HepG2 (cell line): ENCODE measurements at regions not wholly inside any gene's neighbourhood (a gene's known extent, or its start where the extent isn't known, plus 50 kb on each side); places are given as distances from the start of the nearest gene placed in this dataset.

ENCODE experiments used
- CHD4 ChIP-seq: fragments of 200-600 bp; sonication (generic); IDR thresholded peaks from 2 replicates; pipeline ENCODE4 v1.7.0; 2017; ENCODE audit warnings: mild to moderate bottlenecking, low read length, borderline replicate concordance
- DNMT1 ChIP-seq: sonication (generic); formaldehyde crosslinking; IDR thresholded peaks from 2 replicates; pipeline ENCODE4 v1.5.1; 2020; ENCODE audit warnings: mild to moderate bottlenecking, missing genetic modification reagents
- EZH2 ChIP-seq: conservative IDR thresholded peaks from 2 replicates; pipeline ENCODE4 v1.6.1; 2012; ENCODE audit warnings: mild to moderate bottlenecking, low read depth, low read length, moderate library complexity
- HNF4A ChIP-seq: sonication (generic); formaldehyde crosslinking; IDR thresholded peaks from 2 replicates; pipeline ENCODE4 v1.4.0; 2020; ENCODE audit warnings: missing genetic modification reagents
- RAD21 ChIP-seq: fragments of 450-650 bp; formaldehyde crosslinking; IDR thresholded peaks from 2 replicates; pipeline ENCODE4 v1.5.0; 2020; ENCODE audit warnings: mild to moderate bottlenecking
- ZNF773 ChIP-seq: sonication (generic); formaldehyde crosslinking; IDR thresholded peaks from 2 replicates; pipeline ENCODE4 v1.4.0; 2020; ENCODE audit warnings: missing genetic modification reagents, borderline replicate concordance
- TF ChIP-seq, protein P1 (sequence below): sonication (generic); formaldehyde crosslinking; IDR thresholded peaks from 2 replicates; pipeline ENCODE4 v1.5.0; 2020; ENCODE audit warnings: mild to moderate bottlenecking, missing genetic modification reagents, moderate library complexity
- TF ChIP-seq, protein P2 (sequence below), 2 experiments: IDR thresholded peaks; 2 replicates each; pipeline ENCODE4 v1.6.1; 2011 to 2012; ENCODE audit warnings: low read length in 2 of 2, borderline replicate concordance in 1 of 2, low read depth in 1 of 2, mild to moderate bottlenecking in 1 of 2, moderate library complexity in 1 of 2
- TF ChIP-seq, protein P3 (sequence below): fragments of 450-650 bp; IDR thresholded peaks from 2 replicates; pipeline ENCODE4 v1.6.1; 2017; ENCODE audit warnings: mild to moderate bottlenecking

DNA sequence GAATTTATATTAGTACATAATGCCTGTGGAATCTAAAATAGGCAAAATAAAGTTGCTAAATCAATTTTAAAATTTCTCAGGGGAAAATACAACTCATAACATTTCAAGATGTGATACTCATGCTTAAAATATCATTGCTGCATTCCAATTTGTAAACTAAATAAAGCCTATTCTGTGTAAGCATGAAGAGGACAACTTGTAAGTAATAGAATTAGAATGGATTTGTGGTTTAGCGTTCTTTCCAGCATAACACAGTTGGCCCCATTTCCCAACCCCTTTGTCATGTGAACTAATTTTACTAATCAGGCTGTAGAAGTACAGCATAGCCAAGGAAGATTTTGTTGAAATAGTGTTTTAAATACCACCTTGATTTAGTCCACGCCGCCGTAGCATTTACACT, 437.2 kb downstream of the SI start:
- TF ChIP-seq, protein P1, sequence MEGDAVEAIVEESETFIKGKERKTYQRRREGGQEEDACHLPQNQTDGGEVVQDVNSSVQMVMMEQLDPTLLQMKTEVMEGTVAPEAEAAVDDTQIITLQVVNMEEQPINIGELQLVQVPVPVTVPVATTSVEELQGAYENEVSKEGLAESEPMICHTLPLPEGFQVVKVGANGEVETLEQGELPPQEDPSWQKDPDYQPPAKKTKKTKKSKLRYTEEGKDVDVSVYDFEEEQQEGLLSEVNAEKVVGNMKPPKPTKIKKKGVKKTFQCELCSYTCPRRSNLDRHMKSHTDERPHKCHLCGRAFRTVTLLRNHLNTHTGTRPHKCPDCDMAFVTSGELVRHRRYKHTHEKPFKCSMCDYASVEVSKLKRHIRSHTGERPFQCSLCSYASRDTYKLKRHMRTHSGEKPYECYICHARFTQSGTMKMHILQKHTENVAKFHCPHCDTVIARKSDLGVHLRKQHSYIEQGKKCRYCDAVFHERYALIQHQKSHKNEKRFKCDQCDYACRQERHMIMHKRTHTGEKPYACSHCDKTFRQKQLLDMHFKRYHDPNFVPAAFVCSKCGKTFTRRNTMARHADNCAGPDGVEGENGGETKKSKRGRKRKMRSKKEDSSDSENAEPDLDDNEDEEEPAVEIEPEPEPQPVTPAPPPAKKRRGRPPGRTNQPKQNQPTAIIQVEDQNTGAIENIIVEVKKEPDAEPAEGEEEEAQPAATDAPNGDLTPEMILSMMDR (CRISPR knock-in tag) = no peak
- TF ChIP-seq, protein P2, sequence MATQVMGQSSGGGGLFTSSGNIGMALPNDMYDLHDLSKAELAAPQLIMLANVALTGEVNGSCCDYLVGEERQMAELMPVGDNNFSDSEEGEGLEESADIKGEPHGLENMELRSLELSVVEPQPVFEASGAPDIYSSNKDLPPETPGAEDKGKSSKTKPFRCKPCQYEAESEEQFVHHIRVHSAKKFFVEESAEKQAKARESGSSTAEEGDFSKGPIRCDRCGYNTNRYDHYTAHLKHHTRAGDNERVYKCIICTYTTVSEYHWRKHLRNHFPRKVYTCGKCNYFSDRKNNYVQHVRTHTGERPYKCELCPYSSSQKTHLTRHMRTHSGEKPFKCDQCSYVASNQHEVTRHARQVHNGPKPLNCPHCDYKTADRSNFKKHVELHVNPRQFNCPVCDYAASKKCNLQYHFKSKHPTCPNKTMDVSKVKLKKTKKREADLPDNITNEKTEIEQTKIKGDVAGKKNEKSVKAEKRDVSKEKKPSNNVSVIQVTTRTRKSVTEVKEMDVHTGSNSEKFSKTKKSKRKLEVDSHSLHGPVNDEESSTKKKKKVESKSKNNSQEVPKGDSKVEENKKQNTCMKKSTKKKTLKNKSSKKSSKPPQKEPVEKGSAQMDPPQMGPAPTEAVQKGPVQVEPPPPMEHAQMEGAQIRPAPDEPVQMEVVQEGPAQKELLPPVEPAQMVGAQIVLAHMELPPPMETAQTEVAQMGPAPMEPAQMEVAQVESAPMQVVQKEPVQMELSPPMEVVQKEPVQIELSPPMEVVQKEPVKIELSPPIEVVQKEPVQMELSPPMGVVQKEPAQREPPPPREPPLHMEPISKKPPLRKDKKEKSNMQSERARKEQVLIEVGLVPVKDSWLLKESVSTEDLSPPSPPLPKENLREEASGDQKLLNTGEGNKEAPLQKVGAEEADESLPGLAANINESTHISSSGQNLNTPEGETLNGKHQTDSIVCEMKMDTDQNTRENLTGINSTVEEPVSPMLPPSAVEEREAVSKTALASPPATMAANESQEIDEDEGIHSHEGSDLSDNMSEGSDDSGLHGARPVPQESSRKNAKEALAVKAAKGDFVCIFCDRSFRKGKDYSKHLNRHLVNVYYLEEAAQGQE (IDR thresholded peaks at IDR 0.05; ENCODE audit: borderline replicate concordance in 1 of 2, low read depth in 1 of 2, low read length in 2 of 2) = no peak
- TF ChIP-seq CHD4 (no peak), EZH2 (no peak), RAD21 (CRISPR knock-in tag) (no peak), DNMT1 (CRISPR knock-in tag) (no peak), ZNF773 (CRISPR knock-in tag) (no peak), HNF4A (no peak)
- TF ChIP-seq, protein P3, sequence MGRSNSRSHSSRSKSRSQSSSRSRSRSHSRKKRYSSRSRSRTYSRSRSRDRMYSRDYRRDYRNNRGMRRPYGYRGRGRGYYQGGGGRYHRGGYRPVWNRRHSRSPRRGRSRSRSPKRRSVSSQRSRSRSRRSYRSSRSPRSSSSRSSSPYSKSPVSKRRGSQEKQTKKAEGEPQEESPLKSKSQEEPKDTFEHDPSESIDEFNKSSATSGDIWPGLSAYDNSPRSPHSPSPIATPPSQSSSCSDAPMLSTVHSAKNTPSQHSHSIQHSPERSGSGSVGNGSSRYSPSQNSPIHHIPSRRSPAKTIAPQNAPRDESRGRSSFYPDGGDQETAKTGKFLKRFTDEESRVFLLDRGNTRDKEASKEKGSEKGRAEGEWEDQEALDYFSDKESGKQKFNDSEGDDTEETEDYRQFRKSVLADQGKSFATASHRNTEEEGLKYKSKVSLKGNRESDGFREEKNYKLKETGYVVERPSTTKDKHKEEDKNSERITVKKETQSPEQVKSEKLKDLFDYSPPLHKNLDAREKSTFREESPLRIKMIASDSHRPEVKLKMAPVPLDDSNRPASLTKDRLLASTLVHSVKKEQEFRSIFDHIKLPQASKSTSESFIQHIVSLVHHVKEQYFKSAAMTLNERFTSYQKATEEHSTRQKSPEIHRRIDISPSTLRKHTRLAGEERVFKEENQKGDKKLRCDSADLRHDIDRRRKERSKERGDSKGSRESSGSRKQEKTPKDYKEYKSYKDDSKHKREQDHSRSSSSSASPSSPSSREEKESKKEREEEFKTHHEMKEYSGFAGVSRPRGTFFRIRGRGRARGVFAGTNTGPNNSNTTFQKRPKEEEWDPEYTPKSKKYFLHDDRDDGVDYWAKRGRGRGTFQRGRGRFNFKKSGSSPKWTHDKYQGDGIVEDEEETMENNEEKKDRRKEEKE = no peak
